Liver (tissue), 2 donors: ENCODE measurements at regions not wholly inside any gene's neighbourhood (a gene's known extent, or its start where the extent isn't known, plus 50 kb on each side); places are given as distances from the start of the nearest gene placed in this dataset.

ENCODE experiments used
- NR2F2 ChIP-seq: IDR thresholded peaks from 2 replicates; pipeline ENCODE4 v1.6.1; 2016; ENCODE audit warnings: antibody characterized with exemption
- REST ChIP-seq: IDR thresholded peaks from 2 replicates; pipeline ENCODE4 v1.6.1; 2016; ENCODE audit warnings: antibody characterized with exemption, mild to moderate bottlenecking
- donor health status: healthy.

- TF ChIP-seq REST (no peak), NR2F2 (no peak)
Observed at GRCh38 chr13:104805346-104805745, 1730.1 kb downstream of the EFNB2 start.
